ENCODE measurements at regions not wholly inside any gene's neighbourhood (a gene's known extent, or its start where the extent isn't known, plus 50 kb on each side); places are given as distances from the start of the nearest gene placed in this dataset.
A peak's percentile ranks its signal among the peaks of the same experiment; 100 is the strongest.
"Not testable (repeated sequence)": the region's sequence is repeated elsewhere in the genome, so short reads cannot be mapped to it uniquely, and the experiment has no call there.

- no peak for DNase-seq
These were observed 52.9 kb upstream of the HDDC2 start for GRCh38 chr6:125354649-125355048.

- DNase-seq, result no peak
These were observed 55.1 kb upstream of the HDDC2 start for GRCh38 chr6:125356884-125357283.

- DNase-seq, result no peak
These were observed 55.9 kb upstream of the HDDC2 start for GRCh38 chr6:125357515-125358256.

- DNase-seq, result no peak
These were observed 57.1 kb upstream of the HDDC2 start for GRCh38 chr6:125358898-125359297.

- DNase-seq, result no peak
These were observed 60.1 kb upstream of the HDDC2 start for GRCh38 chr6:125361868-125362267.

- DNase-seq, result peak; percentile 93
These were observed 61.5 kb upstream of the HDDC2 start for GRCh38 chr6:125363039-125363823.

GRCh38 chr6:125363824-125364165 is 62.0 kb upstream of the HDDC2 start:
- no peak for DNase-seq

- no peak for DNase-seq
These were observed 63.5 kb upstream of the HDDC2 start for GRCh38 chr6:125365230-125365629.

GRCh38 chr6:125367036-125367782 is 65.4 kb upstream of the HDDC2 start:
- DNase-seq, result no peak

GRCh38 chr6:125370343-125370742 is 68.6 kb upstream of the HDDC2 start:
- DNase-seq, result no peak

- DNase-seq, result no peak
These were observed 73.2 kb upstream of the HDDC2 start for GRCh38 chr6:125375013-125375412.

- no peak for DNase-seq
These were observed 74.1 kb upstream of the HDDC2 start for GRCh38 chr6:125375821-125376220.

GRCh38 chr6:125377621-125378020 is 75.9 kb upstream of the HDDC2 start:
- peak; percentile 46 for DNase-seq

GRCh38 chr6:125379174-125379573 is 77.4 kb upstream of the HDDC2 start:
- no peak for DNase-seq

GRCh38 chr6:125380474-125380873 is 78.7 kb upstream of the HDDC2 start:
- no peak for DNase-seq

GRCh38 chr6:125386337-125386736 is 84.6 kb upstream of the HDDC2 start:
- not testable (repeated sequence) for DNase-seq

GRCh38 chr6:125392682-125393081 is 90.9 kb upstream of the HDDC2 start:
- no peak for DNase-seq

GRCh38 chr6:125393449-125393858 is 91.7 kb upstream of the HDDC2 start:
- no peak for DNase-seq

GRCh38 chr6:125406741-125407140 is 105.0 kb upstream of the HDDC2 start:
- no peak for DNase-seq

GRCh38 chr6:125414507-125414906 is 112.7 kb upstream of the HDDC2 start:
- no peak for DNase-seq

- no peak for DNase-seq
These were observed 114.1 kb upstream of the HDDC2 start for GRCh38 chr6:125415913-125416312.

GRCh38 chr6:125421836-125422235 is 120.1 kb upstream of the HDDC2 start:
- DNase-seq, result peak; percentile 41

- DNase-seq, result no peak
These were observed 121.3 kb upstream of the HDDC2 start for GRCh38 chr6:125423047-125423446.

GRCh38 chr6:125431971-125432370 is 130.2 kb upstream of the HDDC2 start:
- no peak for DNase-seq

All from eye (tissue), 1 donor.